Testis (tissue), 2 donors: ENCODE measurements at regions not wholly inside any gene's neighbourhood (a gene's known extent, or its start where the extent isn't known, plus 50 kb on each side); places are given as distances from the start of the nearest gene placed in this dataset.

Experiments
- POLR2A ChIP-seq: fragments of 450-650 bp; IDR thresholded peaks from one replicate; pipeline ENCODE4 v1.6.1; 2017; ENCODE audit warnings: antibody characterized with exemption, mild to moderate bottlenecking, moderate library complexity
- TF ChIP-seq, protein P1 (sequence below), 3 experiments: fragments of 450-650 bp in 2 of 3; fragments of 200-600 bp in 1 of 3; sonication (generic) in 1 of 3; IDR thresholded peaks; one replicate each; pipeline ENCODE4 v1.5.1; 2016 to 2019; ENCODE audit warnings: antibody characterized with exemption in 3 of 3, mild to moderate bottlenecking in 2 of 3, moderate library complexity in 1 of 3

- TF ChIP-seq POLR2A, result no peak
- TF ChIP-seq, protein P1, sequence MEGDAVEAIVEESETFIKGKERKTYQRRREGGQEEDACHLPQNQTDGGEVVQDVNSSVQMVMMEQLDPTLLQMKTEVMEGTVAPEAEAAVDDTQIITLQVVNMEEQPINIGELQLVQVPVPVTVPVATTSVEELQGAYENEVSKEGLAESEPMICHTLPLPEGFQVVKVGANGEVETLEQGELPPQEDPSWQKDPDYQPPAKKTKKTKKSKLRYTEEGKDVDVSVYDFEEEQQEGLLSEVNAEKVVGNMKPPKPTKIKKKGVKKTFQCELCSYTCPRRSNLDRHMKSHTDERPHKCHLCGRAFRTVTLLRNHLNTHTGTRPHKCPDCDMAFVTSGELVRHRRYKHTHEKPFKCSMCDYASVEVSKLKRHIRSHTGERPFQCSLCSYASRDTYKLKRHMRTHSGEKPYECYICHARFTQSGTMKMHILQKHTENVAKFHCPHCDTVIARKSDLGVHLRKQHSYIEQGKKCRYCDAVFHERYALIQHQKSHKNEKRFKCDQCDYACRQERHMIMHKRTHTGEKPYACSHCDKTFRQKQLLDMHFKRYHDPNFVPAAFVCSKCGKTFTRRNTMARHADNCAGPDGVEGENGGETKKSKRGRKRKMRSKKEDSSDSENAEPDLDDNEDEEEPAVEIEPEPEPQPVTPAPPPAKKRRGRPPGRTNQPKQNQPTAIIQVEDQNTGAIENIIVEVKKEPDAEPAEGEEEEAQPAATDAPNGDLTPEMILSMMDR (IDR thresholded peaks at IDR 0.05), result no peak
These were observed 158.6 kb upstream of the NR2F2 start for GRCh38 chr15:96171853-96172296.
